Heart left ventricle (tissue), 16 donors: ENCODE measurements at regions not wholly inside any gene's neighbourhood (a gene's known extent, or its start where the extent isn't known, plus 50 kb on each side); places are given as distances from the start of the nearest gene placed in this dataset.

Experiments used
- ATAC-seq, 4 donors: fragments of 200-7000 bp; cut with Tn5 transposase; one replicate each; pipeline ENCODE4 v1.9.1; 2020 to 2022; ENCODE audit warnings: moderate library complexity in 4 of 4, mild to moderate bottlenecking in 3 of 4, moderate number of reproducible peaks in 1 of 4
- DNase-seq, 5 donors: peaks; one replicate each; pipeline ENCODE4 v3.0.0-alpha.2; 2020
- H3K27ac ChIP-seq, 12 donors: fragments of 200-600 bp; sonication (generic) in 4 of 12; one replicate each; pipeline versions ENCODE4 v1.5.0 to v1.8.0; 2016 to 2022; ENCODE audit warnings: mild to moderate bottlenecking in 2 of 12
- H3K27me3 ChIP-seq, 9 donors: fragments of 200-600 bp; sonication (generic) in 2 of 9; one replicate each; pipeline versions ENCODE4 v1.5.1 to v1.8.0; 2016 to 2022; ENCODE audit warnings: mild to moderate bottlenecking in 3 of 9
- H3K36me3 ChIP-seq, 9 donors: fragments of 200-600 bp; sonication (generic) in 2 of 9; one replicate each; pipeline versions ENCODE4 v1.5.0 to v1.8.0; 2018 to 2022; ENCODE audit warnings: mild to moderate bottlenecking in 2 of 9
- H3K4me1 ChIP-seq, 12 donors: fragments of 200-600 bp; sonication (generic) in 4 of 12; one replicate each; pipeline versions ENCODE4 v1.5.0 to v1.8.0; 2016 to 2022; ENCODE audit warnings: mild to moderate bottlenecking in 3 of 12
- H3K4me3 ChIP-seq, 12 donors: fragments of 200-600 bp; sonication (generic) in 4 of 12; one replicate each; pipeline versions ENCODE4 v1.5.0 to v1.8.0; 2017 to 2022; ENCODE audit warnings: mild to moderate bottlenecking in 9 of 12, moderate library complexity in 4 of 12
- H3K9me3 ChIP-seq, 12 donors: fragments of 200-600 bp; sonication (generic) in 4 of 12; one replicate each; pipeline versions ENCODE4 v1.5.0 to v1.8.0; 2016 to 2022; ENCODE audit warnings: mild to moderate bottlenecking in 1 of 12
- CTCF ChIP-seq, 12 donors: fragments of 200-600 bp; sonication (generic) in 4 of 12; IDR thresholded peaks; one replicate each; pipeline versions ENCODE4 v1.5.0 to v1.8.0; 2018 to 2022; ENCODE audit warnings: antibody characterized with exemption in 12 of 12, mild to moderate bottlenecking in 5 of 12
- POLR2A ChIP-seq, 2 donors: fragments of 450-650 bp; IDR thresholded peaks; one replicate each; pipeline ENCODE4 v1.6.1; 2017; ENCODE audit warnings: antibody characterized with exemption in 2 of 2, mild to moderate bottlenecking in 2 of 2, moderate library complexity in 2 of 2
- WGBS, 4 donors: extraction: QIAGEN DNeasy Blood & Tissue Kit in 2 of 4; methylation state at CpG; one replicate each; pipeline versions ENCODE4 v1.1.5 to v1.1.7; 2013 to 2018; 5-methylcytosine and 5-hydroxymethylcytosine counted together
- intact Hi-C, 10 donors: fragments of 100-400 bp; cut with DNase I; formaldehyde crosslinking; loops; one replicate each; pipeline versions ENCODE4 v1.11.1 to v1.14.2; 2022
- donor health status: ischemic (EF 13 %, LVEDD 7.1; RV severe dilation, severe dysfunction).
- donor health status: healthy with polysubstance abuse.
- donor health status: DM: no; HTN: yes; CAD: no.
- donor health status: DM: no; HTN: no; CAD: no.
- donor health status: ischemic (EF 25% LVEDD 6.9; RV normal size, moderate dysfunction).
- donor health status: ischemic (EF 25% LVEDD 5.7; RV mildly dilated, moderate dysfunction).
- donor health status: healthy.
- donor health status: DM: yes; HTN: yes; CAD: no.
- donor health status: ischemic (EF 35%, LVEDD 5.7; RV mildly dilated, moderate dysfunction).
- donor health status: nonischemic (EF 11% LVEDD 7.7; RV severe dilation, severe dysfunction).
- donor health status: DM: yes; HTN: yes; CAD: no.
- donor health status: PGD.
- donor health status: ischemic (EF 29% LVEDD 5.4; RV normal size, mild dysfunction).
- donor health status: nonischemic (EF 23%, LVEDD 6.1; RV moderate dilation, normal function).

GRCh38 chr18:25678221-25678620, 326.3 kb upstream of the ZNF521 start:
- no peak for TF ChIP-seq CTCF (IDR thresholded peaks at IDR 0.05)
- TF ChIP-seq POLR2A (IDR thresholded peaks at IDR 0.05) = no peak
- no peaks in the 10 kb centered on the region for H3K9me3 ChIP-seq
- intact Hi-C loops = loop anchor here in 3 of 10 donors (10.0 kb wide), 3 partner anchors 57 to 803 kb away; no protein-coding TSS in a partner anchor
- WGBS, 4 donors = 81 to 85% (median 83%) methylated on average over 4 of the region's 4 CpGs
- no peaks in the 10 kb centered on the region for H3K27me3 ChIP-seq
- H3K4me3 ChIP-seq = no peak overlapping the region
- H3K36me3 ChIP-seq = no peaks in the 10 kb centered on the region
- DNase-seq = no peak
- ATAC-seq = no peak
- no peak overlapping the region for H3K27ac ChIP-seq
- no peaks in the 10 kb centered on the region for H3K4me1 ChIP-seq

GRCh38 chr18:25675123-25675850, 323.3 kb upstream of the ZNF521 start:
- TF ChIP-seq POLR2A (IDR thresholded peaks at IDR 0.05) (no peak), CTCF (IDR thresholded peaks at IDR 0.05) (no peak)
- Histone ChIP-seq H3K4me3 (no peak overlapping the region), H3K4me1 (no peaks in the 10 kb centered on the region), H3K9me3 (peaks cover 0 to 4% (median 0%) of the 10 kb centered on the region in 12 donors), H3K27me3 (no peaks in the 10 kb centered on the region), H3K36me3 (no peaks in the 10 kb centered on the region), H3K27ac (no peak overlapping the region)
- DNase-seq (no peak), ATAC-seq (no peak)
- 63 to 71% (median 66%) methylated on average over 8 of the region's 8 CpGs for WGBS, 4 donors
- intact Hi-C loops = loop anchor here in 3 of 10 donors (10.0 kb wide), 3 partner anchors 60 to 800 kb away; no protein-coding TSS in a partner anchor

GRCh38 chr18:25674183-25674582, 322.2 kb upstream of the ZNF521 start:
- Histone ChIP-seq H3K4me3 (no peak overlapping the region), H3K9me3 (peaks cover 0 to 4% (median 0%) of the 10 kb centered on the region in 12 donors), H3K4me1 (peaks cover 0 to 3% (median 0%) of the 10 kb centered on the region in 12 donors), H3K27me3 (no peaks in the 10 kb centered on the region), H3K27ac (no peak overlapping the region), H3K36me3 (no peaks in the 10 kb centered on the region)
- intact Hi-C loops = loop anchor here in 3 of 10 donors (10.0 kb wide), 3 partner anchors 59 to 799 kb away; no protein-coding TSS in a partner anchor
- 92 to 97% (median 94%) methylated on average over 1 of the region's 1 CpG for WGBS, 4 donors
- no peak for ATAC-seq
- DNase-seq = no peak
- TF ChIP-seq POLR2A (IDR thresholded peaks at IDR 0.05) (no peak), CTCF (IDR thresholded peaks at IDR 0.05) (no peak)

GRCh38 chr18:25672490-25672889, 320.5 kb upstream of the ZNF521 start:
- DNase-seq (no peak), ATAC-seq (no peak)
- WGBS, 4 donors = 70 to 76% (median 73%) methylated on average over 4 of the region's 4 CpGs
- Histone ChIP-seq H3K27ac (no peak overlapping the region), H3K4me1 (peaks cover 0 to 3% (median 0%) of the 10 kb centered on the region in 12 donors), H3K36me3 (no peaks in the 10 kb centered on the region), H3K4me3 (no peak overlapping the region), H3K27me3 (no peaks in the 10 kb centered on the region), H3K9me3 (peaks cover 0 to 4% (median 0%) of the 10 kb centered on the region in 12 donors)
- TF ChIP-seq POLR2A (IDR thresholded peaks at IDR 0.05) (no peak), CTCF (IDR thresholded peaks at IDR 0.05) (no peak)
- intact Hi-C loops = loop anchor here in 3 of 10 donors (10.0 kb wide), 3 partner anchors 58 to 798 kb away; no protein-coding TSS in a partner anchor
